ENCODE measurements at regions not wholly inside any gene's neighbourhood (a gene's known extent, or its start where the extent isn't known, plus 50 kb on each side); places are given as distances from the start of the nearest gene placed in this dataset.
"Not testable (repeated sequence)": the region's sequence is repeated elsewhere in the genome, so short reads cannot be mapped to it uniquely, and the experiment has no call there.

DNA sequence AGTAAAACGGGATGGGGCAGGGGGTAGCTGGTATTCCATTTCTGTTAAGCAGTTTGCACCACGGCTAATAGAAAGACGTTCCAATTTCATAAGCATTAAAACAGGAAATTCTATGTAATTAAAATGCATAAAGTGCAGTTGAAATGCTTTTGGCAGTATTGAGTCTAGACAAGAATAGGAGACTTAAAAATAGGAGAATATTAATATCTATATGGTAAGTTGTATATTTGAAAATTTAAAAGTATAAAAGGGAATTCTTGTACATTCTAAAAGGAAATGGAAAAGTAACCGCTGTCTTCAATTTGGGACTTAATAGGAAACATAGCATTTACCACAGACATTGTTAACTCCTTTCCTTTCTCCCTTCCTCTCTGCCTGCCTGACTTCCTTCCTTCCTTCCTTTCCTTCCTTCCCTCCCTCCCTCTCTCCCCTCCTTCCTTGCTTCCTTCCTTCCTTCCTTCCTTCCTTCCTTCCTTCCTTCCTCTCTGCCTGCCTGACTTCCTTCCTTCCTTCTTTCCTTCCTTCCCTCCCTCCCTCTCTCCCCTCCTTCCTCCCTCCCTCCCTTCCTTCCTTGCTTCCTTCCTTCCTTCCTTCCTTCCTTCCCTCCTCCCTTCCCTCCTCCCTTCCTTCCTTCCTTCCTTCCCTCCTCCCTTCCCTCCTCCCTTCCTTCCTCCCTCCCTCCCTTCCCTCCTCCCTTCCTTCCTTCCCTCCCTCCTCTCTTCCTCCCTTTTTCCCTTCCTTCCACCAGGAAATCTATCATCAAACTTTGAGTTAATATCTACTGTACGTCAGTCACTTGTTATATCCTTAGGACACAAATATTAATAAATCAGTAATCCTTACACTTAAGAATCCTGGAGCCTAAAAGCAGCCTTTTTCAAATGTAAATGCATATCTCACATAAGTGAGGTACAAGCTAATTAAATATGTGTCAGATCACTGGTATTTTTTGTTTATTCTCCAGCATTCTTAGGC lies 1049.3 kb downstream of the GALC start:
- no peak for DNase-seq

- no peak for DNase-seq
These were observed 1050.0 kb downstream of the GALC start for GRCh38 chr14:86942936-86943335.

- DNase-seq = no peak
These were observed 1052.9 kb downstream of the GALC start for GRCh38 chr14:86940106-86940505.

GRCh38 chr14:86938320-86938719 lies 1054.7 kb downstream of the GALC start:
- no peak for DNase-seq

DNA sequence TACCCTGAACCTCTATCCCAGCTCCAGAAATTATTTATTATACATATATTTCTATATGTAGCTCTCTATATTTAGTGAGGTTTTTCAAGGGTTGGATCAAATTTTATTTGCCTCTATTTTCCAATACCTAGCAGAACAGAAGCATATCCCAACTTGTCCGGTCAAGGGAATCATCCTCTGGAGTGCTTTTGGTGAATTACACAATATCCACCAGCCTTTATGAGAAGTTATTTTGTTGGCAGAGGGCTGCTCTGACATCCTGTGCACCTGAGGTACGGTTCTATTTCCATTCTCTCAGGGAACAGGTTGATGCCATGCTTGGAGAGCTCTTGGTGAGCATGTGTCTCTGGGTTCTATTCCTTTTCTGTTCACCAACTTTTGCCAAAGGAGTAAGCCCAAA lies 1056.4 kb downstream of the GALC start:
- no peak for DNase-seq

- no peak for DNase-seq
These were observed 1057.6 kb downstream of the GALC start for GRCh38 chr14:86935241-86935885.

DNA sequence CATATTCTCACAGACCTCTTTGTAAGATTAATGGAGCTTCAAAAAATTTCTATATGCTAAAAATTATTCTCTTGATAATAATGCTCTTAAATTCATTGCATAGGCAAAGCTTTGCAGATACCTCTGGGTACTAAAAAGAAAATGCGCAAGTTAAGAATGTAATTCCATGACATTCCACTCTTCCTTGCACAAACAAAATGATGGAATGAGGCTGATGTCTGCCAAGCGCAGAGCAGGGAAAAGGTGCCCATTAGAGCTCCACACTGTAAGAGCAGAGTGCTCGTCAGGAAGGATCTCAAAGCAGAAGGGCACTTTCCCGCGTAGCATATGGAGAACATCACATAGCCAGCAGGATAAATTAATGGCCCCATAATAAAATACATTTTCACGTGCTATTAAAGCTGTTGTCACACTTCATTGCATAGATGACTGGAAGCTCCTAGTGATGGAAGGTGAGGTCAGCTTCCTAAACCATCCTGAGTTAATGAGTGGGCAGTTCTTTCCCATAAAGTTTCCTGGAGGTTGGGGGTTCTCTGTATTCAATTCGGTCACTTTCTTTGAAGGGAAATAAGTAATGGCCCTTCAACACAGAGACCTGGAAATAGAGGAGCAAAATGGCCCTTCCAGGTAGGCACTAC lies 1058.9 kb downstream of the GALC start:
- DNase-seq = no peak

- no peak for DNase-seq
These were observed 1059.5 kb downstream of the GALC start for GRCh38 chr14:86933460-86933859.

DNA sequence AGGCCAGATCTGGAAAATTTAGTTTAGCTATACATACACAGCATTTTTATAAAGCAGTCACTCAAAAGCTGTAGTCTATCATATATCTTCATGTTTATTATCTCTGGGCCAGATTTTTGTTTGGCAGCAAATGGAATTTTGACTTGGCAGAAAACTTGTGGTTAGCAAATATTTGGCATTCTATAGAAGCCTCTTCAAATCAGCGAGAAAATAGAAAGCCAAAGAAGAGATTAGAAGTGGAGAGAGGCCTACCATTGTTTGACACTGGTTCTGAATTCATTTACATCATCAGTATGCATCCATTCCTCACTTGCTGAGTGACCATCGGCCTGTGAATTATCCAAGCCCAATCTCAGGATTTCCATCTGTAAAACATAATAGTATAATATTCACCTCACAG lies 1077.6 kb downstream of the GALC start:
- no peak for DNase-seq

DNA sequence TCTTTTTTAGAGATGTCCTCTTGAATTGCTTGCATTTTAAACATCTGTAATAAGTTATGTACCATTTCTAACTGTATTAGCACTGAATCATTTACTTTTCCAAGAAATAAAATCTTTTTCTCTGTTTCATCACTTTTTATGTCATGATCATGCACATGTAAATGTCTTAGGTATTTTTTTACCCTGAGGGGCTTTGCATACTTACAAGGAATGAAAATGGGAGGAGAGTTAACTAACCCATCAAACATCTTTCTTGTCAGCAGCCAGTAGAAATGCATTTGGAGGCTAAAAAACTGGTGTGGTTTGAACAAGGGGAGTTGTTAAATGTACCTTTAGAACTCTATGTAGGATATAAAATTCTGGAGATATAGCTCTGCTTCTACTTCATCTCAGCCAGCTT lies 1080.3 kb downstream of the GALC start:
- DNase-seq = no peak

GRCh38 chr14:86911486-86911885 lies 1081.5 kb downstream of the GALC start:
- DNase-seq = no peak

DNA sequence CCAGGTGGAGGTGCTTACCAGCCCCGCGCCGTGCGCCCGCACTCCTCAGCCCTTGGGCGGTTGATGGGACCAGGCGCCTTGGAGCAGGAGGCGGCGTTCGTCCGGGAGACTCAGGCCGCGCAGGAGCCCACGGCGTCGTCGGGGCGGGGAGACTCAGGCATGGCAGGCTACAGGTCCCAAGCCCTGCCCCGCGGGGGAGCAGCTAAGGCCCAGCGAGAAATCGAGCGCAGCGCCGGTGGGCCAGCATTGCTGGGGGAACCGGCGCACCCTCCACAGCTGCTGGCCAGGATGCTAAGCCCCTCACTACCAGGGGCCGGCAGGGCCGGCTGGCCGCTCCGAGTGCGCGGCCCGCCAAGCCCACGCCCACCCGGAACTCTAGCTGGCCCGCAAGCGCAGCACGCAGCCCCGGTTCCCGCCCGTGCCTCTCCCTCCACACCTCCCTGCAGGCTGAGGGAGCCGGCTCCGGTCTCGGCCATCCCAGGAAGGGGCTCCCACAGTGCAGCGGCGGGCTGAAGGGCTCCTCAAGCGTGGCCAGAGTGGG lies 1087.5 kb downstream of the GALC start:
- not testable (repeated sequence) for DNase-seq

DNA sequence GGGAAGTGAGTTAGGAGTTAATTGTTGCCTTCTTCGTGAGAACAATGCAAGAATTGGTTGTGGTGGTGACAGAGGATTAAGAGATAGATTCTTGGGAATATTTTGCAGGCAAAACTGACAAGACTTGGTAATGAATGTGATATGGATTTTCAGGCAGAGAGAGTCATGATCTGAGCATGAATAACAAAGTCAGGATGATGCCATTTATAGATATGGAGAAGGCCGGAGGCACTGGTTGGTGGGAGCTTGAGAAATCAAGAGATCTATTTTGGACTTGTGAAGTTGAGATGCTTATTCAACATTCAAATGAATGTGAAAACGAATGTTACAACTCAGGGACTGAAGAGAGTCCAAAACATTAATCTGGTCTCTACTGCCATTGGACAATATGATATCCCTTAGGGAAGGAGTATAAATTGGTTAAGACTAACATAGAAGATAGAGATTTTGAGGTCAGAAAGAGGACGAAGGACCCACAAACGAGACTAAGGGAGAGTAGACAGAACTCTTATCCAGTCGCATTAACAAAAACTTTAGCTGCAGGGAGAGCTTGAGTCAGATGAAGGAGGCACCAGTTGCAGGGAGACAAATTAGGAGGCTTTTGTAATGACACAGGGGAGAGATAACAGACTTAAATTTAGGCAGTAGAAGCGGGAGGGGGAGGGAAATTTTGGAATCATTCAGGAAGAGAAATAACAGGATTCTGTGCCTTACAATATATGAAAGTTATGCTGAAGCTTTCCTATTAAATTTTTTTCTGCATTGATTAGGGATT lies 1090.6 kb downstream of the GALC start:
- DNase-seq = no peak

DNA sequence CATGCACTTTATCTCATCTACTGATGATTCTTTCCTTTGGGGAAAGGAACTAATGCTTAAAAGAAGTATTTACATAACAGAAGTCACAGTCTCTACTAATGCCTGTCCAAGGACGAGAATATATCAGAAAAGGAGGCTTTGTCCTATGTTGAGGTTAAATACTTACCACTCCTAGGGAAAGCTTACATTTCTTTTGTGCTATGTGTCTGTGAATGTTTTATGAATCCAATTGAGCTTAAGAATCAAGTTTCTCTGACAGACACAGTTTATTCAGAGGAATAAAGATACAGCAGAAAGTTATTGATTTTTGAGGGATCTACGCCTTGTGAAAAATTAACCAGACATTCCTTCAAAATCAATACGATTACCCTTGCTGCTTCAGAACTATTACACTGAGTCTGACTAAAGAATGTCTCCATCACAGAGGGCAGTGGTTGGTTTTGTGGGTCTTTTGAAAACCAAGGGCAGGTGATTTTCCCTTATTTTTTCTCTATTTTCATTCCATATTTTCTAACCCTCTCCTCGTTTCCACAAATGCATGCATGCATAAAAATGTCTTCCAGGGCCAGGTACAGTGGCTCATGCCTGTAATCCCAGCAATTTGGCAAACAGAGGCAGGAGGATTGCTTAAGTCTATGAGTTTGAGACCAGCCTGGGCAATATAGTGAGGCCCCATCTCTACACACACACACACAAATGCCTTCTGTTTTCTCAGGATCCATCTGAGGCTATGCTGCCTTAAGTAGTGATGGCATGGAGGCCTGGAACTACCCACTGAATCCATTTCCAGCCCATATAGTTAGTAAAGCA lies 1095.1 kb downstream of the GALC start:
- DNase-seq = no peak

DNA sequence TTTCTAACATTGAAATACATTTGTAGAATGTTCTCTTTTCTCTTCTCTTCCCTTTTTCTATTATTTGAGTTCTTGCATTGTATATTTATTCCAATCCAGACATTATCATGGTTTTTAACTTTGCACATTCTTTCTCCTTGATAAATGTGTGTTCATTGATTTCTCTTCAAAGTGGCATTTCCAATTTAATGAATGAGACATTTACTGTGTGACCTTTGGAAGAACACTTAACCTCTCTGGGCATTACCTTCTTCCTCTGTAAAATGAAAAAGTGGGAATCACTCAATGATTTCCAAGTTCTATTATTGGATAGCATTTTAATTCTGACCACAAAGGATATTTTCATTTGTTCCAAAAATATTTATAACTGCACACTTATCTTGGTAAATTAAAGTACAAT lies 1095.8 kb downstream of the GALC start:
- DNase-seq = no peak

DNA sequence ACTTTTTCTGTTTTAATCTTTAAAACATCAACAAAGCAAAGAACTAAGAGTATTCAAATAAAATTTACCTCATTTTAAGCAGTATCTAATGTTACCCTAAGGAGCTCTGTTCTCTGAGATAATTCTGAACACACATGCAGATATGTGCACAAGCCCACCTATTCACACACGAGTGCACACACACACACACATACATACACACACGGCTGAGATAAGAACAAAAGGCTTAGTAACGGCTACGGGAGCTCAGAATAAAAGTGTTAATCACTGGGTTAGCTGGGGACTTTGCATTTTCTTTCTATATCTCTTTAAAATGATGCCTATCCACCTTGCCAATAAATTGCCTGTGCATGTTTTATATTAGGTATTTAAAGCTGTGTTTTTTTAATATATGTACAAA lies 1096.3 kb downstream of the GALC start:
- DNase-seq = no peak

GRCh38 chr14:86892152-86892956 lies 1100.6 kb downstream of the GALC start:
- DNase-seq = no peak

GRCh38 chr14:86885280-86885679 lies 1107.7 kb downstream of the GALC start:
- no peak for DNase-seq

- DNase-seq = no peak
These were observed 1108.5 kb downstream of the GALC start for GRCh38 chr14:86884498-86884897.

- DNase-seq = no peak
These were observed 1110.2 kb downstream of the GALC start for GRCh38 chr14:86882818-86883217.

GRCh38 chr14:86865934-86866333 lies 1127.0 kb downstream of the GALC start:
- DNase-seq = no peak

Data from CD4-positive, alpha-beta T cell treated with Interleukin-4 for 1 hour (primary cell).